ENCODE measurements at regions not wholly inside any gene's neighbourhood (a gene's known extent, or its start where the extent isn't known, plus 50 kb on each side); places are given as distances from the start of the nearest gene placed in this dataset.

DNA sequence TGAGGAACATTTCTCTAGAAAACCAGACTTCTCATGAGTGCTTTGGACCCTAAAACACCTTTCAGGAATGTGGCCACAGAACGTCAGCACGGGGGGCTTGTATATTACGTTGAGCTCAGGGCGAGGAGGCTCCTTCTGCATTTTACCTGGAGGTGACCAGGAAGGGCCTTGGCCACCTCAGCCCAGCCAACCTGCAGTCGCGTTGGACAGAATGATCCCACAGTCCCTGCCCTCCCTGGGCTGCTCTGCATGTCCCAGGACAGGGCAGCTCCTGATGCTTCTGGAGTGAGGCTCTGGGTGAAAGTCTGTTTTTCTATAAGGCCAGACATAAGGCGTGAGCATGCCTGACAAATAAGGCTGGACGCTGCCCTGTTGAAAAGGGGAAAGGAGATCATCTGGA lies 121.9 kb downstream of the NDUFA10 start:
- CTCF ChIA-PET = no interaction called here
- TF ChIP-seq ZNF664 (tag by site-specific recombination; IDR thresholded peaks at IDR 0.05) (no peak), GLIS2 (tag by site-specific recombination; IDR thresholded peaks at IDR 0.05) (no peak), WT1 (tag by site-specific recombination; IDR thresholded peaks at IDR 0.05) (no peak), ZNF121 (tag by site-specific recombination; IDR thresholded peaks at IDR 0.05) (no peak), ZNF561 (tag by site-specific recombination; IDR thresholded peaks at IDR 0.05; ENCODE audit: borderline replicate concordance) (no peak), ZFP37 (tag by site-specific recombination; IDR thresholded peaks at IDR 0.05) (no peak), ZBTB20 (tag by site-specific recombination; IDR thresholded peaks at IDR 0.05) (no peak), SCRT1 (tag by site-specific recombination; IDR thresholded peaks at IDR 0.05; ENCODE audit: borderline replicate concordance) (no peak), PRDM1 (tag by site-specific recombination; IDR thresholded peaks at IDR 0.05) (no peak), ZNF16 (tag by site-specific recombination; IDR thresholded peaks at IDR 0.05; ENCODE audit: low read depth) (no peak), ZNF549 (tag by site-specific recombination; IDR thresholded peaks at IDR 0.05) (no peak), ZNF140 (tag by site-specific recombination; IDR thresholded peaks at IDR 0.05) (no peak)
- TF ChIP-seq, protein P1, sequence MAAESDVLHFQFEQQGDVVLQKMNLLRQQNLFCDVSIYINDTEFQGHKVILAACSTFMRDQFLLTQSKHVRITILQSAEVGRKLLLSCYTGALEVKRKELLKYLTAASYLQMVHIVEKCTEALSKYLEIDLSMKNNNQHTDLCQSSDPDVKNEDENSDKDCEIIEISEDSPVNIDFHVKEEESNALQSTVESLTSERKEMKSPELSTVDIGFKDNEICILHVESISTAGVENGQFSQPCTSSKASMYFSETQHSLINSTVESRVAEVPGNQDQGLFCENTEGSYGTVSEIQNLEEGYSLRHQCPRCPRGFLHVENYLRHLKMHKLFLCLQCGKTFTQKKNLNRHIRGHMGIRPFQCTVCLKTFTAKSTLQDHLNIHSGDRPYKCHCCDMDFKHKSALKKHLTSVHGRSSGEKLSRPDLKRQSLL (tag by site-specific recombination; IDR thresholded peaks at IDR 0.05) = no peak
- TF ChIP-seq, protein P2, sequence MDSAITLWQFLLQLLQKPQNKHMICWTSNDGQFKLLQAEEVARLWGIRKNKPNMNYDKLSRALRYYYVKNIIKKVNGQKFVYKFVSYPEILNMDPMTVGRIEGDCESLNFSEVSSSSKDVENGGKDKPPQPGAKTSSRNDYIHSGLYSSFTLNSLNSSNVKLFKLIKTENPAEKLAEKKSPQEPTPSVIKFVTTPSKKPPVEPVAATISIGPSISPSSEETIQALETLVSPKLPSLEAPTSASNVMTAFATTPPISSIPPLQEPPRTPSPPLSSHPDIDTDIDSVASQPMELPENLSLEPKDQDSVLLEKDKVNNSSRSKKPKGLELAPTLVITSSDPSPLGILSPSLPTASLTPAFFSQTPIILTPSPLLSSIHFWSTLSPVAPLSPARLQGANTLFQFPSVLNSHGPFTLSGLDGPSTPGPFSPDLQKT (IDR thresholded peaks at IDR 0.05; ENCODE audit: borderline replicate concordance, low read depth, low read length) = no peak
- TF ChIP-seq, protein P3, sequence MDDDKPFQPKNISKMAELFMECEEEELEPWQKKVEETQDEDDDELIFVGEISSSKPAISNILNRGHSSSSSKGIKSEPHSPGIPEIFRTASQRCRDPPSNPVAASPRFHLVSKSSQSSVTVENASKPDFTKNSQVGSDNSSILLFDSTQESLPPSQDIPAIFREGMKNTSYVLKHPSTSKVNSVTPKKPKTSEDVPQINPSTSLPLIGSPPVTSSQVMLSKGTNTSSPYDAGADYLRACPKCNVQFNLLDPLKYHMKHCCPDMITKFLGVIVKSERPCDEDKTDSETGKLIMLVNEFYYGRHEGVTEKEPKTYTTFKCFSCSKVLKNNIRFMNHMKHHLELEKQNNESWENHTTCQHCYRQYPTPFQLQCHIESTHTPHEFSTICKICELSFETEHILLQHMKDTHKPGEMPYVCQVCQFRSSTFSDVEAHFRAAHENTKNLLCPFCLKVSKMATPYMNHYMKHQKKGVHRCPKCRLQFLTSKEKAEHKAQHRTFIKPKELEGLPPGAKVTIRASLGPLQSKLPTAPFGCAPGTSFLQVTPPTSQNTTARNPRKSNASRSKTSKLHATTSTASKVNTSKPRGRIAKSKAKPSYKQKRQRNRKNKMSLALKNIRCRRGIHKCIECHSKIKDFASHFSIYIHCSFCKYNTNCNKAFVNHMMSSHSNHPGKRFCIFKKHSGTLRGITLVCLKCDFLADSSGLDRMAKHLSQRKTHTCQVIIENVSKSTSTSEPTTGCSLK (tag by site-specific recombination; IDR thresholded peaks at IDR 0.05) = no peak
- TF ChIP-seq, protein P4, sequence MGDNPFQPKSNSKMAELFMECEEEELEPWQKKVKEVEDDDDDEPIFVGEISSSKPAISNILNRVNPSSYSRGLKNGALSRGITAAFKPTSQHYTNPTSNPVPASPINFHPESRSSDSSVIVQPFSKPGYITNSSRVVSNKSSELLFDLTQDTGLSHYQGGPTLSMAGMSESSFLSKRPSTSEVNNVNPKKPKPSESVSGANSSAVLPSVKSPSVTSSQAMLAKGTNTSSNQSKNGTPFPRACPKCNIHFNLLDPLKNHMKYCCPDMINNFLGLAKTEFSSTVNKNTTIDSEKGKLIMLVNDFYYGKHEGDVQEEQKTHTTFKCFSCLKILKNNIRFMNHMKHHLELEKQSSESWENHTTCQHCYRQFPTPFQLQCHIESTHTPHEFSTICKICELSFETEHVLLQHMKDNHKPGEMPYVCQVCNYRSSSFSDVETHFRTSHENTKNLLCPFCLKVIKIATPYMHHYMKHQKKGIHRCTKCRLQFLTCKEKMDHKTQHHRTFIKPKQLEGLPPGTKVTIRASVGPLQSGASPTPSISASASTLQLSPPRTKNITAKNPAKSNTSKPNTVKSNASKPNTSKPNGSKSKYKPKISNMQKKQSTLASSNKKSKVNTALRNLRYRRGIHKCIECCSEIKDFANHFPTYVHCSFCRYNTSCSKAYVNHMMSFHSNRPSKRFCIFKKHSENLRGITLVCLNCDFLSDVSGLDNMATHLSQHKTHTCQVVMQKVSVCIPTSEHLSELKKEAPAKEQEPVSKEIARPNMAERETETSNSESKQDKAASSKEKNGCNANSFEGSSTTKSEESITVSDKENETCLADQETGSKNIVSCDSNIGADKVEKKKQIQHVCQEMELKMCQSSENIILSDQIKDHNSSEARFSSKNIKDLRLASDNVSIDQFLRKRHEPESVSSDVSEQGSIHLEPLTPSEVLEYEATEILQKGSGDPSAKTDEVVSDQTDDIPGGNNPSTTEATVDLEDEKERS (tag by site-specific recombination; IDR thresholded peaks at IDR 0.05) = no peak
- TF ChIP-seq, protein P5, sequence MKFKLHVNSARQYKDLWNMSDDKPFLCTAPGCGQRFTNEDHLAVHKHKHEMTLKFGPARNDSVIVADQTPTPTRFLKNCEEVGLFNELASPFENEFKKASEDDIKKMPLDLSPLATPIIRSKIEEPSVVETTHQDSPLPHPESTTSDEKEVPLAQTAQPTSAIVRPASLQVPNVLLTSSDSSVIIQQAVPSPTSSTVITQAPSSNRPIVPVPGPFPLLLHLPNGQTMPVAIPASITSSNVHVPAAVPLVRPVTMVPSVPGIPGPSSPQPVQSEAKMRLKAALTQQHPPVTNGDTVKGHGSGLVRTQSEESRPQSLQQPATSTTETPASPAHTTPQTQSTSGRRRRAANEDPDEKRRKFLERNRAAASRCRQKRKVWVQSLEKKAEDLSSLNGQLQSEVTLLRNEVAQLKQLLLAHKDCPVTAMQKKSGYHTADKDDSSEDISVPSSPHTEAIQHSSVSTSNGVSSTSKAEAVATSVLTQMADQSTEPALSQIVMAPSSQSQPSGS (tag by site-specific recombination; IDR thresholded peaks at IDR 0.05; ENCODE audit: low read depth) = no peak
- TF ChIP-seq, protein P6, sequence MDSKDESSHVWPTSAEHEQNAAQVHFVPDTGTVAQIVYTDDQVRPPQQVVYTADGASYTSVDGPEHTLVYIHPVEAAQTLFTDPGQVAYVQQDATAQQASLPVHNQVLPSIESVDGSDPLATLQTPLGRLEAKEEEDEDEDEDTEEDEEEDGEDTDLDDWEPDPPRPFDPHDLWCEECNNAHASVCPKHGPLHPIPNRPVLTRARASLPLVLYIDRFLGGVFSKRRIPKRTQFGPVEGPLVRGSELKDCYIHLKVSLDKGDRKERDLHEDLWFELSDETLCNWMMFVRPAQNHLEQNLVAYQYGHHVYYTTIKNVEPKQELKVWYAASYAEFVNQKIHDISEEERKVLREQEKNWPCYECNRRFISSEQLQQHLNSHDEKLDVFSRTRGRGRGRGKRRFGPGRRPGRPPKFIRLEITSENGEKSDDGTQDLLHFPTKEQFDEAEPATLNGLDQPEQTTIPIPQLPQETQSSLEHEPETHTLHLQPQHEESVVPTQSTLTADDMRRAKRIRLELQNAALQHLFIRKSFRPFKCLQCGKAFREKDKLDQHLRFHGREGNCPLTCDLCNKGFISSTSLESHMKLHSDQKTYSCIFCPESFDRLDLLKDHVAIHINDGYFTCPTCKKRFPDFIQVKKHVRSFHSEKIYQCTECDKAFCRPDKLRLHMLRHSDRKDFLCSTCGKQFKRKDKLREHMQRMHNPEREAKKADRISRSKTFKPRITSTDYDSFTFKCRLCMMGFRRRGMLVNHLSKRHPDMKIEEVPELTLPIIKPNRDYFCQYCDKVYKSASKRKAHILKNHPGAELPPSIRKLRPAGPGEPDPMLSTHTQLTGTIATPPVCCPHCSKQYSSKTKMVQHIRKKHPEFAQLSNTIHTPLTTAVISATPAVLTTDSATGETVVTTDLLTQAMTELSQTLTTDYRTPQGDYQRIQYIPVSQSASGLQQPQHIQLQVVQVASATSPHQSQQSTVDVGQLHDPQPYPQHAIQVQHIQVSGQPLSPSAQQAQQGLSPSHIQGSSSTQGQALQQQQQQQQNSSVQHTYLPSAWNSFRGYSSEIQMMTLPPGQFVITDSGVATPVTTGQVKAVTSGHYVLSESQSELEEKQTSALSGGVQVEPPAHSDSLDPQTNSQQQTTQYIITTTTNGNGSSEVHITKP (tag by site-specific recombination; IDR thresholded peaks at IDR 0.05) = no peak
- TF ChIP-seq, protein P7, sequence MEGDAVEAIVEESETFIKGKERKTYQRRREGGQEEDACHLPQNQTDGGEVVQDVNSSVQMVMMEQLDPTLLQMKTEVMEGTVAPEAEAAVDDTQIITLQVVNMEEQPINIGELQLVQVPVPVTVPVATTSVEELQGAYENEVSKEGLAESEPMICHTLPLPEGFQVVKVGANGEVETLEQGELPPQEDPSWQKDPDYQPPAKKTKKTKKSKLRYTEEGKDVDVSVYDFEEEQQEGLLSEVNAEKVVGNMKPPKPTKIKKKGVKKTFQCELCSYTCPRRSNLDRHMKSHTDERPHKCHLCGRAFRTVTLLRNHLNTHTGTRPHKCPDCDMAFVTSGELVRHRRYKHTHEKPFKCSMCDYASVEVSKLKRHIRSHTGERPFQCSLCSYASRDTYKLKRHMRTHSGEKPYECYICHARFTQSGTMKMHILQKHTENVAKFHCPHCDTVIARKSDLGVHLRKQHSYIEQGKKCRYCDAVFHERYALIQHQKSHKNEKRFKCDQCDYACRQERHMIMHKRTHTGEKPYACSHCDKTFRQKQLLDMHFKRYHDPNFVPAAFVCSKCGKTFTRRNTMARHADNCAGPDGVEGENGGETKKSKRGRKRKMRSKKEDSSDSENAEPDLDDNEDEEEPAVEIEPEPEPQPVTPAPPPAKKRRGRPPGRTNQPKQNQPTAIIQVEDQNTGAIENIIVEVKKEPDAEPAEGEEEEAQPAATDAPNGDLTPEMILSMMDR (tag by site-specific recombination; IDR thresholded peaks at IDR 0.05) = no peak
- H3K4me1 ChIP-seq (ENCODE audit: control insufficient read depth, insufficient read depth, low read length) = no peaks in the 10 kb centered on the region
- no peak overlapping the region for H3K27ac ChIP-seq (ENCODE audit: extremely low read depth, low read depth, low read length)
- H3K9me3 ChIP-seq (ENCODE audit: control insufficient read depth, insufficient read depth, low read depth, low read length) = no peaks in the 10 kb centered on the region
- POLR2A ChIA-PET = no interaction called here
- H3K36me3 ChIP-seq (ENCODE audit: control insufficient read depth in 2 of 2, insufficient read depth in 1 of 2, low read length in 2 of 2) = no peaks in the 10 kb centered on the region
- no peak overlapping the region for H3K4me3 ChIP-seq (ENCODE audit: low read depth, low read length)

All from HEK293 (cell line).